Fibroblast of lung (primary cell): ENCODE measurements at regions not wholly inside any gene's neighbourhood (a gene's known extent, or its start where the extent isn't known, plus 50 kb on each side); places are given as distances from the start of the nearest gene placed in this dataset.

ENCODE experiments used
- DNase-seq, 2 donors: peaks; one replicate each; pipeline versions ENCODE4 v3.0.0 to v3.0.0-alpha.2; 2010; ENCODE audit warnings: low read depth in 2 of 2
- H2AFZ ChIP-seq: 2 replicates; pipeline ENCODE4 v1.5.1; 2012; ENCODE audit warnings: low read length, control low read depth, inconsistent platforms
- H3K27ac ChIP-seq: 2 replicates; pipeline ENCODE4 v1.5.1; 2011; ENCODE audit warnings: low read length, control low read depth; ENCODE audit not compliant: insufficient read depth
- H3K27me3 ChIP-seq: 2 replicates; pipeline ENCODE4 v1.5.1; 2011; ENCODE audit warnings: mild to moderate bottlenecking, low read length; ENCODE audit not compliant: control insufficient read depth, insufficient read depth
- H3K36me3 ChIP-seq: 2 replicates; pipeline ENCODE4 v1.5.1; 2011; ENCODE audit warnings: low read length; ENCODE audit not compliant: control insufficient read depth, insufficient read depth
- H3K4me1 ChIP-seq: 2 replicates; pipeline ENCODE4 v1.5.1; 2011; ENCODE audit warnings: low read length; ENCODE audit not compliant: control insufficient read depth, insufficient read depth; ENCODE audit errors: extremely low read depth
- H3K4me2 ChIP-seq: 2 replicates; pipeline ENCODE4 v1.5.1; 2011; ENCODE audit warnings: low read length, control low read depth; ENCODE audit not compliant: insufficient read depth; ENCODE audit errors: extremely low read depth
- H3K4me3 ChIP-seq, 4 experiments: fragments of 200-600 bp in 1 of 4; sonication (generic) in 1 of 4; replicated peaks in 1 of 4; 2 replicates each; pipeline ENCODE4 v1.5.1; 2011 to 2016; ENCODE audit warnings: low read length in 4 of 4, low read depth in 3 of 4, mild to moderate bottlenecking in 3 of 4, control low read depth in 2 of 4, inconsistent platforms in 1 of 4, mixed read lengths in 1 of 4; ENCODE audit not compliant: insufficient read depth in 1 of 4; ENCODE audit errors: control extremely low read depth in 1 of 4
- H3K79me2 ChIP-seq: 2 replicates; pipeline ENCODE4 v1.5.1; 2012; ENCODE audit warnings: mild to moderate bottlenecking, low read length, inconsistent platforms; ENCODE audit not compliant: control insufficient read depth, insufficient read depth
- H3K9ac ChIP-seq: 2 replicates; pipeline ENCODE4 v1.5.1; 2011; ENCODE audit warnings: mild to moderate bottlenecking, low read length, control low read depth; ENCODE audit not compliant: insufficient read depth
- H3K9me3 ChIP-seq: 2 replicates; pipeline ENCODE4 v1.5.1; 2012; ENCODE audit warnings: low read depth, low read length; ENCODE audit not compliant: control insufficient read depth, insufficient read depth
- H4K20me1 ChIP-seq: 2 replicates; pipeline ENCODE4 v1.5.1; 2011; ENCODE audit warnings: low read length; ENCODE audit not compliant: control insufficient read depth, insufficient read depth; ENCODE audit errors: extremely low read depth
- CTCF ChIP-seq, 2 donors: IDR thresholded peaks in 1 of 2; conservative IDR thresholded peaks in 1 of 2; 1 replicate in 1 of 2; 2 replicates in 1 of 2; pipeline ENCODE4 v1.5.1; 2011 to 2012; ENCODE audit warnings: low read length in 2 of 2, control low read depth in 1 of 2, inconsistent platforms in 1 of 2, low read depth in 1 of 2, mild to moderate bottlenecking in 1 of 2
- EZH2 ChIP-seq: IDR thresholded peaks from 2 replicates; pipeline ENCODE4 v1.5.1; 2012; ENCODE audit warnings: low read length, control low read depth, mild to moderate bottlenecking; ENCODE audit errors: missing control alignments

- Histone ChIP-seq H3K4me1 (peaks cover 13% of the 10 kb centered on the region), H3K27ac (no peak overlapping the region), H2AFZ (no peak overlapping the region), H3K4me3 (no peak overlapping the region), H3K79me2 (no peaks in the 10 kb centered on the region), H3K9me3 (no peaks in the 10 kb centered on the region), H4K20me1 (no peaks in the 10 kb centered on the region), H3K27me3 (no peaks in the 10 kb centered on the region), H3K9ac (no peak overlapping the region), H3K36me3 (no peaks in the 10 kb centered on the region), H3K4me2 (no peak overlapping the region)
- TF ChIP-seq CTCF (conservative IDR thresholded peaks at IDR 0.05 in 1 of 2, IDR thresholded peaks at IDR 0.05 in 1 of 2; ENCODE audit: low read depth in 1 of 2, low read length in 2 of 2): no peak
- no peak for TF ChIP-seq EZH2
- DNase-seq: no peak
These were observed 290.0 kb upstream of the THBS1 start for GRCh38 chr15:39290711-39291435.

GRCh38 chr15:39291690-39292089 lies 289.2 kb upstream of the THBS1 start:
- Histone ChIP-seq H4K20me1 (no peaks in the 10 kb centered on the region), H3K27me3 (no peaks in the 10 kb centered on the region), H3K4me2 (no peak overlapping the region), H3K36me3 (no peaks in the 10 kb centered on the region), H3K79me2 (no peaks in the 10 kb centered on the region), H3K27ac (no peak overlapping the region), H2AFZ (no peak overlapping the region), H3K9ac (no peak overlapping the region), H3K9me3 (no peaks in the 10 kb centered on the region), H3K4me1 (peaks cover 11% of the 10 kb centered on the region), H3K4me3 (no peak overlapping the region)
- TF ChIP-seq CTCF (conservative IDR thresholded peaks at IDR 0.05 in 1 of 2, IDR thresholded peaks at IDR 0.05 in 1 of 2; ENCODE audit: low read depth in 1 of 2, low read length in 2 of 2): no peak
- no peak for DNase-seq

- no peak overlapping the region for H3K9ac ChIP-seq
- H2AFZ ChIP-seq: no peak overlapping the region
- no peak overlapping the region for H3K27ac ChIP-seq
- H3K27me3 ChIP-seq: no peaks in the 10 kb centered on the region
- TF ChIP-seq EZH2 (no peak), CTCF (conservative IDR thresholded peaks at IDR 0.05 in 1 of 2, IDR thresholded peaks at IDR 0.05 in 1 of 2; ENCODE audit: low read depth in 1 of 2, low read length in 2 of 2) (no peak)
- H3K4me2 ChIP-seq: no peak overlapping the region
- DNase-seq: no peak
- no peaks in the 10 kb centered on the region for H3K36me3 ChIP-seq
- no peaks in the 10 kb centered on the region for H3K79me2 ChIP-seq
- no peaks in the 10 kb centered on the region for H3K9me3 ChIP-seq
- no peaks in the 10 kb centered on the region for H4K20me1 ChIP-seq
- no peak overlapping the region for H3K4me3 ChIP-seq
- H3K4me1 ChIP-seq: peaks cover 15% of the 10 kb centered on the region
These were observed 283.9 kb upstream of the THBS1 start for GRCh38 chr15:39296955-39297354.
